Nephron progenitor cell (in vitro differentiated cells): ENCODE measurements at regions not wholly inside any gene's neighbourhood (a gene's known extent, or its start where the extent isn't known, plus 50 kb on each side); places are given as distances from the start of the nearest gene placed in this dataset.

Source experiments
- DNase-seq: peaks from one replicate; pipeline ENCODE4 v3.0.0; 2021
- H3K27ac Mint-ChIP-seq: 2 replicates; pipeline ENCODE4 v1.8.0; 2021; ENCODE audit warnings: mild to moderate bottlenecking, moderate library complexity, mixed read lengths
- H3K27me3 Mint-ChIP-seq: 2 replicates; pipeline ENCODE4 v1.8.0; 2021; ENCODE audit warnings: mild to moderate bottlenecking, low read depth, mixed read lengths; ENCODE audit not compliant: poor library complexity
- H3K36me3 Mint-ChIP-seq: 2 replicates; pipeline ENCODE4 v1.8.0; 2021; ENCODE audit warnings: low read depth, mixed read lengths
- H3K4me1 Mint-ChIP-seq: 2 replicates; pipeline ENCODE4 v1.8.0; 2021; ENCODE audit warnings: mixed read lengths
- H3K4me3 Mint-ChIP-seq: 2 replicates; pipeline ENCODE4 v1.8.0; 2021; ENCODE audit warnings: mild to moderate bottlenecking, moderate library complexity, mixed read lengths
- H3K9me3 Mint-ChIP-seq: 2 replicates; pipeline ENCODE4 v1.8.0; 2021; ENCODE audit warnings: mild to moderate bottlenecking, moderate library complexity, mixed read lengths
- CTCF ChIP-seq: fragments of 200-600 bp; sonication (generic); IDR thresholded peaks from 2 replicates; pipeline ENCODE4 v1.5.0; 2021; ENCODE audit warnings: antibody characterized with exemption

- peaks cover 3% of the 10 kb centered on the region for H3K27me3 Mint-ChIP-seq
- DNase-seq = no peak
- no peak overlapping the region for H3K4me3 Mint-ChIP-seq
- H3K4me1 Mint-ChIP-seq = no peaks in the 10 kb centered on the region
- peaks cover 16% of the 10 kb centered on the region for H3K9me3 Mint-ChIP-seq
- no peaks in the 10 kb centered on the region for H3K36me3 Mint-ChIP-seq
- no peak for TF ChIP-seq CTCF
- no peak overlapping the region for H3K27ac Mint-ChIP-seq
These were observed 243.7 kb downstream of the FOXO1 start for GRCh38 chr13:40422588-40423235.

- H3K4me3 Mint-ChIP-seq = no peak overlapping the region
- no peak for TF ChIP-seq CTCF
- peaks cover 25% of the 10 kb centered on the region for H3K4me1 Mint-ChIP-seq
- no peaks in the 10 kb centered on the region for H3K27me3 Mint-ChIP-seq
- no peak overlapping the region for H3K27ac Mint-ChIP-seq
- H3K9me3 Mint-ChIP-seq = peaks cover 5% of the 10 kb centered on the region
- no peaks in the 10 kb centered on the region for H3K36me3 Mint-ChIP-seq
- DNase-seq = no peak
These were observed 238.1 kb downstream of the FOXO1 start for GRCh38 chr13:40428354-40428753.

- peaks cover 16% of the 10 kb centered on the region for H3K9me3 Mint-ChIP-seq
These were observed 236.5 kb downstream of the FOXO1 start for GRCh38 chr13:40429706-40430545.

GRCh38 chr13:40432018-40432978 lies 234.1 kb downstream of the FOXO1 start:
- H3K9me3 Mint-ChIP-seq = peaks cover 18% of the 10 kb centered on the region
- peaks cover 34% of the 10 kb centered on the region for H3K4me1 Mint-ChIP-seq
- no peak for DNase-seq
- peak overlapping the region; percentile 75 for H3K27ac Mint-ChIP-seq
- no peak for TF ChIP-seq CTCF
- no peaks in the 10 kb centered on the region for H3K27me3 Mint-ChIP-seq
- H3K4me3 Mint-ChIP-seq = no peak overlapping the region
- peaks cover 5% of the 10 kb centered on the region for H3K36me3 Mint-ChIP-seq

More at GRCh38 chr13:40429706-40430545, 236.5 kb downstream of the FOXO1 start:
- no peaks in the 10 kb centered on the region for H3K27me3 Mint-ChIP-seq
- no peak for TF ChIP-seq CTCF
- H3K4me1 Mint-ChIP-seq = peaks cover 25% of the 10 kb centered on the region
- no peak overlapping the region for H3K4me3 Mint-ChIP-seq
- H3K27ac Mint-ChIP-seq = no peak overlapping the region
- peaks cover 2% of the 10 kb centered on the region for H3K36me3 Mint-ChIP-seq
- DNase-seq = no peak

GRCh38 chr13:40433001-40433400 lies 233.4 kb downstream of the FOXO1 start:
- no peak overlapping the region for H3K4me3 Mint-ChIP-seq
- H3K9me3 Mint-ChIP-seq = peaks cover 18% of the 10 kb centered on the region
- peaks cover 5% of the 10 kb centered on the region for H3K36me3 Mint-ChIP-seq
- DNase-seq = no peak
- H3K4me1 Mint-ChIP-seq = peaks cover 34% of the 10 kb centered on the region
- no peaks in the 10 kb centered on the region for H3K27me3 Mint-ChIP-seq
- no peak for TF ChIP-seq CTCF
- H3K27ac Mint-ChIP-seq = no peak overlapping the region
